H4 (cell line): ENCODE measurements at regions not wholly inside any gene's neighbourhood (a gene's known extent, or its start where the extent isn't known, plus 50 kb on each side); places are given as distances from the start of the nearest gene placed in this dataset.
A peak's percentile ranks its signal among the peaks of the same experiment; 100 is the strongest.
"Not testable (repeated sequence)": the region's sequence is repeated elsewhere in the genome, so short reads cannot be mapped to it uniquely, and the experiment has no call there.

Experiments
- DNase-seq: peaks from one replicate; pipeline ENCODE4 v3.0.0-alpha.2; 2015; ENCODE audit warnings: low spot score

GRCh38 chrX:13955975-13956374, 73.7 kb downstream of the GEMIN8 start:
- no peak for DNase-seq

DNA sequence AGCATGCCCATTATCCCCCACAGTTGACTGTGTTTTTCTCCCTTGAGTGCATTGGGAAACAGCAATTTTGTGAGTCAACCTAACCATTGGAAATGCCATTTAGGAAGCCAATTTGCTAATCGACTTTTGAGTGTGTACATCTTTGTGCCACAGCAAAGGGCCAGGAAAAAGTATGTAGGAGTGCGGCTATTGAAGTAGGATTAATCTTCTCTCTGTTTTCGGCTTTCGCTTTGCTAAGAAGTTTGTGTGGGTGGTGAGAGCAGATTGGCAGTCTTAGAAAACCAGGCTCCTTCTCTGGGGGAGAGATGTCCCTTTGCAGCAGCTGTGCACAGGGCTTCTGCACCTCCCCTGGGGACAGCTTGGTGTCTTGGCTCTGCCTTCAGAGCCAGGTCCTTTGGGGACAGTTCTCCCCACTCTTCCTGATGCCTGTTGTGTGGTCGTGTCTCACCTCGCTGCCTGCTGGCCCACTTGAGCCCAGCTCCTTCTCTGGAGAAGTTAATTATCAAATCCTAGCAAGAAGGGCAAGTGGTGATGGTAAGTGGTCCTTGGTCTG, 74.5 kb downstream of the GEMIN8 start:
- DNase-seq = no peak

DNA sequence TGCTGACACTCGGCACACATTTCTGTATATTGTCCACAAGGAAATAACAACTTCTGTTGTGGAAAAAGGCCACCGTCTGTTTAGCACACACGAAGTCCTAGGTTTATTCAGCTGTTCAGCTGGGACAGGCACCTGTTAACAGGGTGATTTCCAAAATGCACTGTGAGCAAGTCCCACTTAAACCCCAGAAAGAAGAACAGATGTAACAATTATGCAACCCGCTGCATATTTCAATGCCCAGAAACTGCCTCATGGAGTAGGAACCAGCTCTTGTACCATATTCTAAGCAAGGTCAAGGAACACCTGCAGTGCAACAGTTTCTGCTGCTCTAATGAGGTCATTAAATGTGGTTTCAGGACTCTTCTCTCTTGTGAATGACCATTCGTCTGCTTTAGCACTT, 77.1 kb downstream of the GEMIN8 start:
- DNase-seq = no peak

DNA sequence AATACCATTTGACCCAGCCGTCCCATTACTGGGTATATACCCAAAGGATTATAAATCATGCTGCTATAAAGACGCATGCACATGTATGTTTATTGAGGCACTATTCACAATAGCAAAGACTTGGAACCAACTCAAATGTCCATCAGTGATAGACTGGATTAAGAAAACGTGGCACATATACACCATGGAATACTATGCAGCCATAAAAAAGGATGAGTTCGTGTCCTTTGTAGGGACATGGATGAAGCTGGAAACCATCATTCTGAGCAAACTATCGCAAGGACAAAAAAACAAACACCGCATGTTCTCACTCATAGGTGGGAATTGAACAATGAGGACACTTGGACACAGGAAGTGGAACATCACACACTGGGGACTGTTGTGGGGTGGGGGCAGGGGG, 83.5 kb downstream of the GEMIN8 start:
- not testable (repeated sequence) for DNase-seq

GRCh38 chrX:13945787-13946186, 83.9 kb downstream of the GEMIN8 start:
- not testable (repeated sequence) for DNase-seq

- no peak for DNase-seq
These were observed 89.0 kb downstream of the GEMIN8 start for GRCh38 chrX:13940671-13941070.

DNA sequence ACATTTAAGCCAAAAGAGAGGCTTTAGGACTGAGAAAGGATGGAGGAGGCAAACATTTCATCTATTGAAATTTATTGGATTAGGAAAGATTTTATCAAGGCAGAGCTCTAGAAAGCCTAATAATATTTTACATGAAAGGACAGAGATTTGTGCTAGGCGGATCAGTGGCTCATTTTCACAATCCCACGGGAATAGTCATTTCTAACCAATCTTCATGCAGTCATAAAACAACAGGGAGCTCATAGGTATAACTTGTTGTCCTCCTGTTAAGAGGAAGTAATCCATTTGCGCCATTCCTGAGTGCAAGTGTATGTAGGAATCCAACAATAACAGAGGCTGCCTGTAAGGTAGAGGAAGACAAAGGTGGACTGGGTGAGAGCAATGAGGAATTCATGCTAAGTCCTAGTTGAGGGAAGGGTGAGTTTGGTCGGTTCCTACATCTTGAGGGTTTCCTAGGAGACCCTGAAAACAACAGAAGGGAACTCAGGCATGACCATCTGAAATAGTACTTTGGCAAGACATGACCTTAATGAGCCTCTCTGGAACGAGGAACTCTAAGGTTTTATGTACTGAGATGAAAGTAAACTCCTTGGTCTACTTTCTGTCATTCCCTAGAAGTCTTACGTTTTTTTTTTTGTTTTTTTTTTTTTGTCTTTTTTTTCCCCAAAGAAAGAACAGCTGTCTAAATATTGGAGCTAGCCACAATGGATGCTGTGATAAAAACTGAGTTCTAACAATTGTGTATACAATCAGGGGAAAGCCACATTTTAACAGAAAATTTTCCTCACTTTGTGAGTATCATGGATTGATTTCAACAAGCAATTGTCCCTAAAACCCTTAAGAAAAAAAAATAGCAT, 89.7 kb downstream of the GEMIN8 start:
- no peak for DNase-seq

GRCh38 chrX:13938829-13939530, 90.7 kb downstream of the GEMIN8 start:
- no peak for DNase-seq

DNA sequence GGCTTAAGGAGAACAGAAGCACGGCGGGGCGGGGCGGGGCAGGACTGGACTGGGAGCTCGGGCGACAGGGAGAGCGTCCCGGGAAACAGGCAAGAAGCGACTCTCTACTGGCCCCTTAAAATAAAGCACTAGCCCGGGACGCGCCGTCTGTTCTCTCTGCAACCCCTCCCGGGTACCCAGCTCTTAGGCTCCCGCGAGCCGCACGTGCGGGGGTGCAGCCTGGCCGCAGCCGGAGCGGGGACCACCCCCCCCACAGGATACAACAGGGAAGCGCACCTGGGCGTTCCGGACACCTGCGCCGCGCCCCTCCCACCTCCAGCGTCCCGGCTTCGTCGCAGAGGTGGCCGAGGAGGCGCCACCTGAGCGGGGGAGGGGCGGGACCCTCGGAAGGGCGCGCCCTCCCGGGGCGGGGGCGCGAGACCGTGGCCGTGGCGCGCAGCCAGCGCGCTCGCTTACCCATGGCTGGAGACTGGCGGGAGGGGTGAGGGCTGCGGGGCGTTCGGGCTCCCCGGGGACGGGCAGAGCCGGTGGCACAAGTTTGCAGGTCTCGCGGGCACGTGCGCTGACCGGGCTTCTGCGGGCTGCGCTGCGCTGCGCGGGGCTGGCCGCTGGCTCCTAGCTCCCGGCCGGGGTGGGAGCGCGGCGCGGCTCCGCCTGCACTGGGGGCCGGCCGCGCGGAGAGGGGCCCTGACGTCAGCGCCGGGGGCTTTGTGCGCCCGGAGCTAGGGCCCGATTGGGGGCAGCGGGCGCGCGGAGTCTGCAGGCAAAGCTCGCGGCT, 91.5 kb downstream of the GEMIN8 start:
- no peak for DNase-seq

- DNase-seq = peak; percentile 25
These were observed 92.2 kb downstream of the GEMIN8 start for GRCh38 chrX:13937370-13938050.

- DNase-seq = no peak
These were observed 93.0 kb downstream of the GEMIN8 start for GRCh38 chrX:13936521-13937225.

DNA sequence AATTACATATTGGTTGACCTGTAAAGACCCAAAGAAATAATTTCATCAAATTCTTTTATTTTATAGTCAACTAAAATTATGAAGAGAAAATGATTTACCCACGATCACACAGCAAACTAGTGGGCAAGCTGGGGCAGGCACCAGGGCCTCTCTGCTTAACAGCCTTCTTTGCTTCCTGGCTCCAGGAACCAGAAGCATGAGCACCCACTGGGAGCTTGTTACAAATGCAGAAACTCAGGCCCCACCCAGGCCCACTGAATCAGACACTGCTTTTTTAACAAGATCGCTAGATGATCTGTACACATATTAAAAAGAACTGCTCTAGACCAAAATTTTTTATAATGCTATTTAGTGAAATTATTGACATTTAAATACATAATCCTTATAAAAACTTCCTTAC, 95.0 kb downstream of the GEMIN8 start:
- no peak for DNase-seq

DNA sequence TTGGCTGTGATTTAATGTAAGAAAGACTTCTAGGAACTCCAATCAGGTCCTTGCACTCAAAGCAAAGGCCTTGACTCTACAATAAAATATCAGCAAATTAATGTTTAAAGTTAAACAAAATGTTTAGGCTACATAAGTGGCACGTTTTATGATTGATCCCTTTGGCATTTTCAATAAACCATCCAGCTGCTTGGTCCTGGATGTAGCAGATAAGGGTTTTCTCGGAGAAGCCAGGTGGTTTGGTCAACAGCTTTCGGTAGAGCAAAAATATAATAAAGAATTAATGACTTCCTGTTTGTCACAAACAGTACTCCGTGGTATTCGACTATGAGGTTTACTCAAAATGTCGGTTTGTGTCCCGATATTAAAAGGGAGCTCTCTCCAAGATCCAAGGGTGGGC, 95.8 kb downstream of the GEMIN8 start:
- peak; percentile 25 for DNase-seq

- no peak for DNase-seq
These were observed 96.3 kb downstream of the GEMIN8 start for GRCh38 chrX:13933352-13933751.

- no peak for DNase-seq
These were observed 97.3 kb downstream of the GEMIN8 start for GRCh38 chrX:13932416-13932815.

- no peak for DNase-seq
These were observed 102.5 kb downstream of the GEMIN8 start for GRCh38 chrX:13927175-13927574.

DNA sequence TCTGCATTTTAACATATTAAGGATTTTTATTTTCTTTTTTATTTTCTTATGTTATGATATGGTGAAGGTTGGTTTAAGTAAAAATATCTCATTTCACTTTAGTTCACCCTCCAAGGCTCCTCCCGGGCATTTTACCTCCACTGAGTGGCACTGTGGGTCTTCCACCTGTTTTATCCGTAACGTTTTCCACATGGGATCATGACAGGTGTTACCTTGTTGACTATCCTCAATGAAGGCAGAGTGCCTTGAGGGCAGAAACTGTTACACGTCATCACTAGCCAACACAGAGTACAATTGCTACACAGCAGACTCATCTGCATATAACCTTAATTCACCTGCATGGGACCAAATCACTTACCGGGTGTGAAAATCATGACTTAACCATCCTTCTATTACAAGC, 105.8 kb downstream of the GEMIN8 start:
- DNase-seq = no peak

DNA sequence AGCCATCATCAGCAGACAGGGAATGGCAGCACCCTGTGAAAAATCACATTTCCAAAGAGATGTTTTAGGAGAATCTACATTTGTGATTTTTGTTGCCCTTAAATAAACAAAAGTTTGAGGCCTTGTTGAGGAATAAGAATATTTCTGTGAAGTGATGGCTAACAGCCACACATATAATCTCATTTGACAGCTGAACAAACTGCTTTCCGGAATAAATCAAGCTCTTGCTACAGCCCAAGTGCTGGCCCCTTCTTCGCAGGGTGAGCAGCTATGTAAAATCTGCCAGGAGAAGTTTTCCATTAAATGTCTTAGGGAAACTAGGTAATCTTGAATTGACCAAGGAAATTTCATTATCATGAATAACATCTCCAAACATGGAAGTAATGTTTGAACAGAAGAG, 106.4 kb upstream of the GPM6B start:
- no peak for DNase-seq

DNA sequence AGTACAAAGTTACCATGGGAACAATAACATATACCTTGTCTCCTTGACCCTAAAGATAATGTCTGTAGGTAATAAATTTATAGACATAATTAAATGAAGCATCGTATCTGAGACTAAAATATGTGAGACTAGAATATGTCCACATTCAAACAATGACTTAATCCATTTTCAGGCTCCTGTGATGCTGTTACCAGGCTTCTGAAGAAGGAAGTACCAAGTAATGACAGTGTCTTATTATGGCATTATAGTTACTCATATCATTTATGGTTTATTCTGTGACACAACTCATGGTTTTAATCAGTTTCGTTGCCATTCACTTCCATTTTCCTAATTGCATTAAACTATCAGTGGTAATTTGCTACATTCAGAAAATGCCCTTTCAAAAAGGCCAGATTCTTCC, 100.6 kb upstream of the GPM6B start:
- DNase-seq = no peak

DNA sequence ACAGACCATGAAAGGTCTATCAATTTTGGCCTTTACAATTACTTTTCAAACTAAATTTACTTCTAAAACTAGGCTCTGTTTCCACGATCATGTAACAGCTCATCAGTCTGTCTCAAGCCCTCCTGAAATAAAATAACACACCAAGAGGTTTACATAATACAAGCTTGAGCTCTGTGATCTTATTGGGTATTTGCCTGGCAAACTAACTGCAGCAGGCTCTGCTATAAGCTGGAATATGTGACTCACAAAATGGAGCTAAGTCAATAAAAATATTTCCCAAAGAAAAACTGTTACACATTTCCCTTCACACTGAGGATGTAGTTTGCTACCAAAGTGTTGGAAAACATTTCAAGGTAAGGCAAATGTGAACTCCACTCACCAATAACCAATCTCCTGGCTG, 94.7 kb upstream of the GPM6B start:
- no peak for DNase-seq

- DNase-seq = no peak
These were observed 89.2 kb upstream of the GPM6B start for GRCh38 chrX:13906093-13906492.
